ENCODE measurements at regions not wholly inside any gene's neighbourhood (a gene's known extent, or its start where the extent isn't known, plus 50 kb on each side); places are given as distances from the start of the nearest gene placed in this dataset.

- no peak for DNase-seq (ENCODE audit: low read depth)
- no peak for TF ChIP-seq CTCF (IDR thresholded peaks at IDR 0.05; ENCODE audit: low read depth, low read length, missing control alignments)
- H3K4me3 ChIP-seq (ENCODE audit: low read depth, low read length) = no peak overlapping the region
These were observed 364.9 kb downstream of the MATN1 start for GRCh38 chr1:30358500-30358899.

- no peak for DNase-seq (ENCODE audit: low read depth)
- H3K4me3 ChIP-seq (ENCODE audit: low read depth, low read length) = no peak overlapping the region
- TF ChIP-seq CTCF (IDR thresholded peaks at IDR 0.05; ENCODE audit: low read depth, low read length, missing control alignments) = no peak
These were observed 366.5 kb downstream of the MATN1 start for GRCh38 chr1:30356839-30357238.

- no peak overlapping the region for H3K4me3 ChIP-seq (ENCODE audit: low read depth, low read length)
- no peak for TF ChIP-seq CTCF (IDR thresholded peaks at IDR 0.05; ENCODE audit: low read depth, low read length, missing control alignments)
- DNase-seq (ENCODE audit: low read depth) = no peak
These were observed 369.0 kb downstream of the MATN1 start for GRCh38 chr1:30354410-30354809.

GRCh38 chr1:30353637-30354036 is 369.7 kb downstream of the MATN1 start:
- no peak overlapping the region for H3K4me3 ChIP-seq (ENCODE audit: low read depth, low read length)
- TF ChIP-seq CTCF (IDR thresholded peaks at IDR 0.05; ENCODE audit: low read depth, low read length, missing control alignments) = peak; percentile 16
- no peak for DNase-seq (ENCODE audit: low read depth)

- no peak for TF ChIP-seq CTCF (IDR thresholded peaks at IDR 0.05; ENCODE audit: low read depth, low read length, missing control alignments)
- no peak overlapping the region for H3K4me3 ChIP-seq (ENCODE audit: low read depth, low read length)
- DNase-seq (ENCODE audit: low read depth) = no peak
These were observed 375.2 kb downstream of the MATN1 start for GRCh38 chr1:30348147-30348546.

GRCh38 chr1:30345491-30346130 is 377.8 kb downstream of the MATN1 start:
- no peak for TF ChIP-seq CTCF (IDR thresholded peaks at IDR 0.05; ENCODE audit: low read depth, low read length, missing control alignments)
- DNase-seq (ENCODE audit: low read depth) = no peak
- no peak overlapping the region for H3K4me3 ChIP-seq (ENCODE audit: low read depth, low read length)

- no peak for DNase-seq (ENCODE audit: low read depth)
- no peak overlapping the region for H3K4me3 ChIP-seq (ENCODE audit: low read depth, low read length)
- TF ChIP-seq CTCF (IDR thresholded peaks at IDR 0.05; ENCODE audit: low read depth, low read length, missing control alignments) = no peak
These were observed 379.8 kb downstream of the MATN1 start for GRCh38 chr1:30343562-30343961.
